Activated naive CD8-positive, alpha-beta T cell treated with anti-CD3 and anti-CD28 coated beads, Interleukin-2, amount 50 U/mL, for 24 hours (primary cell): ENCODE measurements at regions not wholly inside any gene's neighbourhood (a gene's known extent, or its start where the extent isn't known, plus 50 kb on each side); places are given as distances from the start of the nearest gene placed in this dataset.

Experiments
- ATAC-seq: fragments of 150-1000 bp; cut with Tn5 transposase; one replicate; pipeline ENCODE4 v1.10.0; 2021
- DNase-seq: peaks from one replicate; pipeline ENCODE4 v3.0.0; 2021
- H3K27ac Mint-ChIP-seq: one replicate; pipeline ENCODE4 v1.8.0; 2021; ENCODE audit warnings: mild to moderate bottlenecking, mixed read lengths
- H3K27me3 Mint-ChIP-seq: one replicate; pipeline ENCODE4 v1.8.0; 2021; ENCODE audit warnings: mixed read lengths
- H3K36me3 Mint-ChIP-seq: one replicate; pipeline ENCODE4 v1.8.0; 2021; ENCODE audit warnings: low read depth, mixed read lengths
- H3K4me1 Mint-ChIP-seq: one replicate; pipeline ENCODE4 v1.8.0; 2021; ENCODE audit warnings: mixed read lengths
- H3K4me3 Mint-ChIP-seq: one replicate; pipeline ENCODE4 v1.8.0; 2021; ENCODE audit warnings: mild to moderate bottlenecking, moderate library complexity, mixed read lengths
- H3K9me3 Mint-ChIP-seq: one replicate; pipeline ENCODE4 v1.8.0; 2021; ENCODE audit warnings: mixed read lengths

- DNase-seq = no peak
Measured at GRCh38 chr3:18843188-18843587, 305.1 kb upstream of the KCNH8 start.

GRCh38 chr3:18841422-18842343, 306.6 kb upstream of the KCNH8 start:
- DNase-seq (no peak), ATAC-seq (no peak)
- no peak overlapping the region for H3K27ac Mint-ChIP-seq
- no peaks in the 10 kb centered on the region for H3K9me3 Mint-ChIP-seq
- no peak overlapping the region for H3K4me3 Mint-ChIP-seq
- H3K27me3 Mint-ChIP-seq = no peaks in the 10 kb centered on the region
- peaks cover 9% of the 10 kb centered on the region for H3K4me1 Mint-ChIP-seq
- H3K36me3 Mint-ChIP-seq = no peaks in the 10 kb centered on the region

More at GRCh38 chr3:18843188-18843587, 305.1 kb upstream of the KCNH8 start:
- no peak for ATAC-seq
- no peak overlapping the region for H3K27ac Mint-ChIP-seq
- peaks cover 7% of the 10 kb centered on the region for H3K4me1 Mint-ChIP-seq
- H3K9me3 Mint-ChIP-seq = no peaks in the 10 kb centered on the region
- no peak overlapping the region for H3K4me3 Mint-ChIP-seq
- no peaks in the 10 kb centered on the region for H3K27me3 Mint-ChIP-seq
- H3K36me3 Mint-ChIP-seq = no peaks in the 10 kb centered on the region

- no peak for DNase-seq
- H3K9me3 Mint-ChIP-seq = no peaks in the 10 kb centered on the region
- H3K27ac Mint-ChIP-seq = no peak overlapping the region
- H3K4me3 Mint-ChIP-seq = no peak overlapping the region
- H3K27me3 Mint-ChIP-seq = no peaks in the 10 kb centered on the region
- H3K36me3 Mint-ChIP-seq = no peaks in the 10 kb centered on the region
- no peak for ATAC-seq
- H3K4me1 Mint-ChIP-seq = peaks cover 12% of the 10 kb centered on the region
Measured at GRCh38 chr3:18840535-18841137, 307.7 kb upstream of the KCNH8 start.

GRCh38 chr3:18838758-18839157, 309.6 kb upstream of the KCNH8 start:
- H3K36me3 Mint-ChIP-seq = no peaks in the 10 kb centered on the region
- H3K9me3 Mint-ChIP-seq = no peaks in the 10 kb centered on the region
- DNase-seq (no peak), ATAC-seq (no peak)
- no peaks in the 10 kb centered on the region for H3K27me3 Mint-ChIP-seq
- H3K4me3 Mint-ChIP-seq = no peak overlapping the region
- peaks cover 9% of the 10 kb centered on the region for H3K4me1 Mint-ChIP-seq
- H3K27ac Mint-ChIP-seq = no peak overlapping the region

GRCh38 chr3:18837137-18837755, 311.1 kb upstream of the KCNH8 start:
- Mint-ChIP-seq H3K27me3 (no peaks in the 10 kb centered on the region), H3K27ac (no peak overlapping the region), H3K9me3 (no peaks in the 10 kb centered on the region), H3K4me3 (no peak overlapping the region), H3K36me3 (no peaks in the 10 kb centered on the region), H3K4me1 (peaks cover 9% of the 10 kb centered on the region)
- no peak for ATAC-seq
- DNase-seq = no peak

DNA sequence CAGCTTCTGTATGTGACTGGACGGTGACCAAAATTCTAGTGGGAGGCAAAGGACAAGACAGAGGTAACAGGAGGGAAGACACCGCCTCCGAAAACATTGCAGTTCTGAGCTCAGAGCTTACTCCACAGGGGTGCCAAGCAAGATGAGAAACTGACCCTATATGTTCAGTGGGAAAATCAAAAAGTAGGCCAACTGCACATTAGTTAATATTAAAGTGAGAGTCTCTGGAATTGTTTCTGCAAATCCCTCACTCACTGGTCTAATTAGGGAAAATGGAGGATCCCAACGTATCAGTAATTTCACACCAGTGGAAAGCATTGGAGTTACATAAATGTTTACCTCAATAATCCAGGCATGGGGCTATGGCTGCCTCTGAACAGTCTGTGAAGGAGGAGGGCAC, 313.3 kb upstream of the KCNH8 start:
- no peaks in the 10 kb centered on the region for H3K9me3 Mint-ChIP-seq
- peaks cover 20% of the 10 kb centered on the region for H3K4me1 Mint-ChIP-seq
- ATAC-seq (no peak), DNase-seq (no peak)
- no peaks in the 10 kb centered on the region for H3K36me3 Mint-ChIP-seq
- no peak overlapping the region for H3K4me3 Mint-ChIP-seq
- no peak overlapping the region for H3K27ac Mint-ChIP-seq
- H3K27me3 Mint-ChIP-seq = no peaks in the 10 kb centered on the region

DNA sequence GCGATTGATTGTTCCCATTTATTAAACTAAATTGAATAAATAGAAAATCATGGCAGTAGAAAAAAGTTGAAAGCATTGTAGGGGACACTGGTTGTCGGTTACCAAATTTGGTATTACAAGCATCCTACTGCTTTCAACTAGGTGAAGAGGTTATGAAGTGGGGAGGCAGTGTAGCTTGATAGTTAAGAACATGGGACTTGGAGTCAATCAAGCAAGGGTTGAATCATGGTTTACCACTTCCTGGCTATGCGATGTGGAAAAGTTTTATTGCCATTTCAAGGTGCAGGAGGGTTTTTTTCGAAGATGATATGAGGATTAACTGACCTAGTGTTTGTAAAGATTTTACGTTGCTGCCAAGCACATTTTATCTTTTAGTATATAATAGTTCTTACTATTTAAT, 318.2 kb upstream of the KCNH8 start:
- ATAC-seq = peak; percentile 81
- Mint-ChIP-seq H3K27ac (peak overlapping the region; percentile 57), H3K36me3 (no peaks in the 10 kb centered on the region), H3K27me3 (no peaks in the 10 kb centered on the region), H3K9me3 (no peaks in the 10 kb centered on the region), H3K4me3 (no peak overlapping the region), H3K4me1 (peaks cover 28% of the 10 kb centered on the region)
- no peak for DNase-seq

DNA sequence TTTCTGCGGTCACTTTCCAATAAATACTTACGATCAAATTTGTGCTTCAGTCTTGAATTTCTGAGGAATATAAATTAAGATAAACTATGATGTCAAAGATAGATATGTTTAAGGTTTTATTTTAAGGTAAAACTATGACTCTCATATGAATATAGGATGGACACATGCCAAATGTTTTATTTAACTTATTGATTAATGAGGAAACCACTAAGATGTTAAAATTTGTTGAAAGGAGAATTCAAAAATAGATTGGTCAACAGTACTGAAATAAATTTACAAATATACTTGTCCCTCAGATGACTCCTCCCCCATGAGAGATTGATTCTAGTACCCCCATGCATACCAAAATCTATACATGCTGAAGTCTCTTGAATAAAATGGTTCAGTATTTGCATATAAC, 319.7 kb upstream of the KCNH8 start:
- no peak overlapping the region for H3K27ac Mint-ChIP-seq
- DNase-seq (no peak), ATAC-seq (no peak)
- H3K9me3 Mint-ChIP-seq = no peaks in the 10 kb centered on the region
- H3K36me3 Mint-ChIP-seq = no peaks in the 10 kb centered on the region
- H3K27me3 Mint-ChIP-seq = no peaks in the 10 kb centered on the region
- H3K4me1 Mint-ChIP-seq = peaks cover 28% of the 10 kb centered on the region
- H3K4me3 Mint-ChIP-seq = no peak overlapping the region

DNA sequence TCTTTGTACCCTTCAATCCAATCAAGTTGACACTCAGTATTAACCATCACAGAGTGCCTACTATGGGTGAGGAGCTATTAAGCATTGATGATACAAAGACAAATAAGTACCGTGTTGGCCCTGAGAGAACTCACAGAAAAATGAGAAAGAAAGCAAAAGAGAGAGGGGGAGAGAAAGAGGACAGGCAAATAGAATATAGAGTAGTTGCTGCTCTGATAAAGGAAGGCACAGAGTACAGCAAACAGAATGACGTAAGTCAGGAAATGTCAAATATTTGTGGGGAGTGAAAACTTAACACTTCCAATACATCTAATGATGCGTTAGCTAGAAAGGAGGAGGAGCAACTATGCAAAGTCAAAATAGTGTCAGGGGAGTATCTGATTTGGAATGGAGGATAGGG, 320.6 kb upstream of the KCNH8 start:
- DNase-seq = no peak

DNA sequence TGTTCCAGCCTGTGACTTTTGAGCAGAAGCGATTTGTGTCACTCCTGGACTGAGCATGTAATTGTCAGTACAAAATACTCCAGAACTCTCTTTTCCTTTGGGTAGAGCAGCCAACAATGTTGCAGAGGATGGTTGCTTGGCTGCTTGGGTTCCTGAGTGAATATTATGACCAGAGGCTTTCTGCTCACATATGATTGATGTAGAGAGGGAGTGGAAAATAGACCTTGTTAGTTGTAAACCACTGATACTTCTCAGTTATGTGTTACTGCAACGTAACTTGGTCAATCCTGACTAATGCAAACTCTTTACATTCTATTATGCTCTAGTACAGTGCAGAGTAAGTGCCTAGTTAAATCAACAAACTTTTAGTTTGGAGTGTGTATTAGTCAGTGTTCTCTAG, 322.6 kb upstream of the KCNH8 start:
- DNase-seq = no peak

More for the DNA sequence above, 320.6 kb upstream of the KCNH8 start:
- Mint-ChIP-seq H3K27me3 (no peaks in the 10 kb centered on the region), H3K4me3 (no peak overlapping the region), H3K4me1 (peaks cover 28% of the 10 kb centered on the region), H3K9me3 (no peaks in the 10 kb centered on the region), H3K27ac (no peak overlapping the region), H3K36me3 (no peaks in the 10 kb centered on the region)
- no peak for ATAC-seq

DNA sequence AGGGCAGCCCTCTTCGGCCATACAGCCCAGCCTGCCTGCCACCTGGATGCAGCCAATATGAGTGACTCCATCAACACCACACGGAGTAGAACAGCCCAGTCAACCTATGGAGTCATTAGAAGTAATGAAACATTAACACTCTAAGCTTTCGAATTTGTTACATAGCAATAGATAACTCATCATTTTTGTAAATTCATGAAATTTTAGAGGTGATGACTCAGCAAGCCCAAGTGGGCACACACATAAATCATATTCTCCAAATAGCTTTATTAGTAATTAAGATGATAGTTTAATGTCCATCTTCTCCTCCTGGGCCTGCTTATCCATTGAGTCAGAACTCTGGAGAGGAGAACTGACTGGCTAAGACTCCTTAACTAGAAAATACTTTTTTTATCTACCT, 335.0 kb upstream of the KCNH8 start:
- Mint-ChIP-seq H3K9me3 (peaks cover 10% of the 10 kb centered on the region), H3K4me3 (no peak overlapping the region), H3K27me3 (no peaks in the 10 kb centered on the region), H3K4me1 (peaks cover 19% of the 10 kb centered on the region), H3K27ac (no peak overlapping the region), H3K36me3 (no peaks in the 10 kb centered on the region)
- ATAC-seq (no peak), DNase-seq (no peak)

More for the DNA sequence above, 322.6 kb upstream of the KCNH8 start:
- Mint-ChIP-seq H3K9me3 (no peaks in the 10 kb centered on the region), H3K4me1 (peaks cover 22% of the 10 kb centered on the region), H3K27me3 (no peaks in the 10 kb centered on the region), H3K27ac (no peak overlapping the region), H3K36me3 (no peaks in the 10 kb centered on the region), H3K4me3 (no peak overlapping the region)
- peak; percentile 51 for ATAC-seq

GRCh38 chr3:18812316-18812715, 336.0 kb upstream of the KCNH8 start:
- H3K4me1 Mint-ChIP-seq = peaks cover 27% of the 10 kb centered on the region
- H3K4me3 Mint-ChIP-seq = no peak overlapping the region
- ATAC-seq (no peak), DNase-seq (no peak)
- H3K36me3 Mint-ChIP-seq = no peaks in the 10 kb centered on the region
- no peaks in the 10 kb centered on the region for H3K27me3 Mint-ChIP-seq
- no peak overlapping the region for H3K27ac Mint-ChIP-seq
- peaks cover 3% of the 10 kb centered on the region for H3K9me3 Mint-ChIP-seq

DNA sequence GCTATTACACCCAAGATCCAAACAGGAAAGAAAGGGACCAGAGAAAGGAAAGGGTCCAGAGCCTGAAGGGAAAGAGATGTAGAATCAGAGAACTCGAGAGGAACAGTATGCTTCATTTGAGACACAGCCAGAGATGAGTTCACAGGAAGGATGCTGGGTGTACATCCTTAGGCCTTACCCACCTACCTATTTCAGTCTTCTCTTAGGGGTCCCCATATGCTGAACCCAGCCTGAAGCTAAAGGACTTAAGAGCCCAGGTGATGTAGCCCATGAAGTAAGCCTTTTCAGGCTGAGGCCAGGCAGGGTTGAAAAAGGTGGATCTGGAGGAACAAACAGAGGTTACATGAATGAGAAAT, 338.0 kb upstream of the KCNH8 start:
- peaks cover 30% of the 10 kb centered on the region for H3K4me1 Mint-ChIP-seq
- ATAC-seq = peak; percentile 8

GRCh38 chr3:18809640-18810305, 338.5 kb upstream of the KCNH8 start:
- DNase-seq (no peak), ATAC-seq (peak; percentile 55)
- Mint-ChIP-seq H3K9me3 (no peaks in the 10 kb centered on the region), H3K36me3 (no peaks in the 10 kb centered on the region), H3K4me1 (peaks cover 30% of the 10 kb centered on the region), H3K27me3 (no peaks in the 10 kb centered on the region), H3K4me3 (no peak overlapping the region), H3K27ac (peak overlapping the region; percentile 57)

More for the DNA sequence above, 338.0 kb upstream of the KCNH8 start:
- H3K4me3 Mint-ChIP-seq = no peak overlapping the region
- H3K36me3 Mint-ChIP-seq = no peaks in the 10 kb centered on the region
- no peak for DNase-seq
- H3K27me3 Mint-ChIP-seq = no peaks in the 10 kb centered on the region
- H3K27ac Mint-ChIP-seq = peak overlapping the region; percentile 57
- no peaks in the 10 kb centered on the region for H3K9me3 Mint-ChIP-seq
